Activated naive CD8-positive, alpha-beta T cell treated with anti-CD3 and anti-CD28 coated beads, Interleukin-2, amount 50 U/mL, for 24 hours (primary cell): ENCODE measurements at regions not wholly inside any gene's neighbourhood (a gene's known extent, or its start where the extent isn't known, plus 50 kb on each side); places are given as distances from the start of the nearest gene placed in this dataset.
"Not testable (repeated sequence)": the region's sequence is repeated elsewhere in the genome, so short reads cannot be mapped to it uniquely, and the experiment has no call there.

Experiments
- ATAC-seq: fragments of 150-1000 bp; cut with Tn5 transposase; one replicate; pipeline ENCODE4 v1.10.0; 2021
- DNase-seq: peaks from one replicate; pipeline ENCODE4 v3.0.0; 2021
- H3K27ac Mint-ChIP-seq: one replicate; pipeline ENCODE4 v1.8.0; 2021; ENCODE audit warnings: mild to moderate bottlenecking, mixed read lengths
- H3K27me3 Mint-ChIP-seq: one replicate; pipeline ENCODE4 v1.8.0; 2021; ENCODE audit warnings: mixed read lengths
- H3K36me3 Mint-ChIP-seq: one replicate; pipeline ENCODE4 v1.8.0; 2021; ENCODE audit warnings: low read depth, mixed read lengths
- H3K4me1 Mint-ChIP-seq: one replicate; pipeline ENCODE4 v1.8.0; 2021; ENCODE audit warnings: mixed read lengths
- H3K4me3 Mint-ChIP-seq: one replicate; pipeline ENCODE4 v1.8.0; 2021; ENCODE audit warnings: mild to moderate bottlenecking, moderate library complexity, mixed read lengths
- H3K9me3 Mint-ChIP-seq: one replicate; pipeline ENCODE4 v1.8.0; 2021; ENCODE audit warnings: mixed read lengths

DNA sequence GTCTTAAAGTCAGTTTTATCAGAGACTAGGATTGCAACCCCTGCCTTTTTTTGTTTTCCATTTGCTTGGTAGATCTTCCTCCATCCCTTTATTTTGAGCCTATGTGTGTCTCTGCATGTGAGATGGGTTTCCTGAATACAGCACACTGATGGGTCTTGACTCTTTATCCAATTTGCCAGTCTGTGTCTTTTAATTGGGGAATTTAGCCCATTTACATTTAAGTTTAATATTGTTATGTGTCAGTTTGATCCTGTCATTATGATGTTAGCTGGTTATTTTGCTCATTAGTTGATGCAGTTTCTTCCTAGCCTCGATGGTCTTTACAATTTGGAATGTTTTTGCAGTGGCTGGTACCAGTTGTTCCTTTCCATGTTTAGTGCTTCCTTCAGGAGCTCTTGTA lies 93.3 kb upstream of the GALNT18 start:
- not testable (repeated sequence) for H3K4me3 Mint-ChIP-seq, H3K4me1 Mint-ChIP-seq, H3K27ac Mint-ChIP-seq, H3K36me3 Mint-ChIP-seq, DNase-seq, ATAC-seq
- H3K9me3 Mint-ChIP-seq, result peaks cover 12% of the 10 kb centered on the region
- peaks cover 12% of the 10 kb centered on the region for H3K27me3 Mint-ChIP-seq

DNA sequence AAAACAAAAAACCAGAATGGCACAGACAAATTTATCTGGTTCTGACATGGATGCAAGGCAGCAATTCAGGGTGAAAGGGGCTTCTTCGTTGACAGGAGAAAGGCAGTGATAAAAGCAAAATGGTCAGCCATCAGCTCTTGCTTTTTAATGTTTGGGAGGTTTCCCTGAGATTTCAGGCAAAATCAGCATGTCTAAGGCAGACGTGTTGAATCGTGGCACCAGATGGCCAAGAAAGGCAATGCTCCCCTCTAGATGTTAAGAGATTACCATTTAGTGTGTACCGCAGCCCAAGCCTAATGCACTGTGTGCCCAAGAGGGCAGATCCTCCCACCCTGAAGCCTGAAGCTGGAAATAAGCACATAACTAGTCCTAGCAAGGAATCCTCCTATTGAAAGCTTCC lies 88.8 kb upstream of the GALNT18 start:
- Mint-ChIP-seq H3K9me3 (peaks cover 4% of the 10 kb centered on the region), H3K36me3 (no peaks in the 10 kb centered on the region), H3K27me3 (peaks cover 18% of the 10 kb centered on the region), H3K4me3 (no peak overlapping the region), H3K27ac (no peak overlapping the region), H3K4me1 (no peaks in the 10 kb centered on the region)
- ATAC-seq (no peak), DNase-seq (no peak)

DNA sequence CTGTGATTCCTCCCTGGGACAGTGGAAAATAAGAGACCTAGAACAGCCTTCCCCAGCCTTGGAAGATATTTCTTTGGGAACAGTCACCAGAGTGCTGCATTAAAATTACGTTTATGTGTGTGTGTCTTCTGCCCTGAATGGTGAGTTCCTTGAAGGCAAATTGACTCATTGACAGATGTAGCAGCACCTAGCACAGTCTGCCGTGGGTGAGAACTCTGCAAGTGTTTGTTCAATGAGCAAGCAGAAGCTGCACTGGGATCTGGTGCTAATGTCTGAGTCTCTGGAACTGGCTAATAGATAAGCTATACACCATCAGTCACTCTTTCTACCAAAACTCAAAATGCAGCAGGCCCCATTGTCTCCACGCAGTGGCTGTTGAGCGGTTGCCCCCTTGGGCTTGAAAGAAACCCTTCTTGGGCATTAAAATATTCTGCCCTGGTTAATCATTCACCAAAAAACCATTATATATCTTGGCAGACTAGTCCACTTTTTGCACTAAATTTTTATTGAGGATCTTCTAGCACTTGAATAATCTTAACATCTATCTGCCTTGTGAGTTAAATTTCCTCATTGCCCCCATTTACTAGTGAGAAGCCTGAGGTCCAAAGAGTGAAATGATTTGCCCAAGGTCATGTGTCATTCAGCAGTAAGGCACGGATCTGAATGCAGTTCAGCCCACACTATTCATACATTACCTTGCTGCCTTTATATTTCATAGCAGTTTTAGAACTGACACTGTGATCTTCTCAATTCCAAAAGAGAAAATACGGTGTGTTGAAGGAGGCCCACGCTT lies 87.8 kb upstream of the GALNT18 start:
- no peak overlapping the region for H3K27ac Mint-ChIP-seq
- H3K9me3 Mint-ChIP-seq, result no peaks in the 10 kb centered on the region
- no peaks in the 10 kb centered on the region for H3K36me3 Mint-ChIP-seq
- peaks cover 16% of the 10 kb centered on the region for H3K27me3 Mint-ChIP-seq
- no peak for ATAC-seq
- no peak for DNase-seq
- no peaks in the 10 kb centered on the region for H3K4me1 Mint-ChIP-seq
- no peak overlapping the region for H3K4me3 Mint-ChIP-seq

DNA sequence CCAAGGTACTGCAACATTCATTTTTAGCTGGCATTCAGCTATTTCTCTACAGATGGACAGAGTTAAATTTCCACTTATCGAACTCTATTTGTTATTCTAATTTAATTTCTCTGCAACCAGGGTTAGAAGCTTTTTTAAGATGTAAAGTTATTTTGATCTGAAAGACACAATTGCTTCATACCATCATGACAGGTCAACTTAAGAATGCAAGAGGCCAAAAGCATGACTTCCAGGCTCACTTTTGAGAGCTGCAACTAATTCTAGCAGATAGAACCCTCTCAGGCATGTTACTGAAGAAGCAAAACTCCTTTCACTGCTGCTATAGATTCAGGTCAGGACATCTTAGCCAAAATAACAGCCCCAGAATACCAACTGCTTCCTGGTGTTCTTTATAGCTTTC lies 86.5 kb upstream of the GALNT18 start:
- Mint-ChIP-seq H3K27me3 (peaks cover 14% of the 10 kb centered on the region), H3K4me3 (no peak overlapping the region), H3K27ac (no peak overlapping the region), H3K4me1 (no peaks in the 10 kb centered on the region), H3K9me3 (no peaks in the 10 kb centered on the region), H3K36me3 (no peaks in the 10 kb centered on the region)
- no peak for ATAC-seq
- DNase-seq, result no peak

DNA sequence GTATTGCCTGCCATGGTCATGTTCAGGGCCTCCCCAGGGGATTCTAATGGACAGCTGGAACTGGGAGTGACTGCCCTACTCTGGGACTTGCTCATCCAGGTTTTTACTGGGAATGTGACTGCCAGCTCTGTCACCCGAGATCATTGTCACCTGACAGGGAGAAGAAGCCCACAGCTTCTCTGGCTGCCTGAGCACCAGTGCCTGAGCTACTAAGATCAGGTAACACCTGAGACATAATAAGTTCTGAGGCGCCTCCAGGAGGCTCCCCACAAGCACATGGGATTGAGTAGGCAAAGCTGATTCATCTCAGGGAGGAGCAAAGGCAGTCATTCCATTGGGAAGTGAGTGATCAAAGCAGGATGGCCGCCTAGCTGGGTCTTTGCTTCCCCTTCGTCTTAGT lies 84.2 kb upstream of the GALNT18 start:
- Mint-ChIP-seq H3K27ac (no peak overlapping the region), H3K27me3 (peaks cover 12% of the 10 kb centered on the region), H3K4me1 (no peaks in the 10 kb centered on the region), H3K9me3 (no peaks in the 10 kb centered on the region), H3K36me3 (no peaks in the 10 kb centered on the region), H3K4me3 (no peak overlapping the region)
- DNase-seq (no peak), ATAC-seq (no peak)

DNA sequence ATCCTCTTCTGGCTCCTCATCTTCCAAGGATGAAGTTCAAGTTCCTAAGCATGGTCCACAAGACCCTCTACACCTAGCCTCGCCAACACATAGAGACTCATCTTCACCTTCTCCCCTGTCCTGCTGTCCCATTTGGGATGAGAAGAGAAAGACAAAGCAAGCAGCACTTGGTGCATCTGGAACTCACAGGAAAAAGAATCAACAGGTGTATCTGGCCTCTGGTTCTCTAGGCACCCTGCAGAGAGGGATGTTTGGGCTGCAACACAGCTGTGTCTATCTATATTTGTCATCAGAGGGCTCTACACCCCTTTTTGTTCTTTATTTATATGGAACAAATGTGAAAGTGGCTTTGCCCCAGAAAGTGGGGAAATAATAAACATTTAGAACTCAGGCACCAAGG lies 82.1 kb upstream of the GALNT18 start:
- Mint-ChIP-seq H3K4me1 (no peaks in the 10 kb centered on the region), H3K36me3 (no peaks in the 10 kb centered on the region), H3K27ac (no peak overlapping the region), H3K9me3 (no peaks in the 10 kb centered on the region), H3K27me3 (peaks cover 16% of the 10 kb centered on the region), H3K4me3 (no peak overlapping the region)
- DNase-seq (no peak), ATAC-seq (no peak)

DNA sequence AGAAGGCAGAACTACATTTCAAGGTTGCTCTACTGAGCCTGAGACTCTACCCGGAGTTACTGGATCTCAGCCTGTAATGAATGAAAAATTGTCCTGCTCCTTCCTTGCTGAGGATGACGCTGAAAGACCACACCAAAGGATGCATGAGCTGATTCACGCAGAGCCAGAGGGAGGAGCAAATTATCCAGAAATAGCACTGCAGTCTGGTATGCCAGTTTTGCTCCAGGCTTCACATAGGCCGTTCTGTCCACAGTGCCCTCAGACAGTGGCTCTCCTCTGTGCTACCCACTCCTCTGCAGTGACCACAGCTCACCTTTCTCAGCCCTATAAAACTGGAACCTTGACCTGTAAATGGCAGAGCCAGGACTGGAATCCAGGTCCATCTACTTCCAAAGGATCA lies 79.3 kb upstream of the GALNT18 start:
- H3K4me1 Mint-ChIP-seq, result no peaks in the 10 kb centered on the region
- H3K36me3 Mint-ChIP-seq, result no peaks in the 10 kb centered on the region
- no peak overlapping the region for H3K27ac Mint-ChIP-seq

DNA sequence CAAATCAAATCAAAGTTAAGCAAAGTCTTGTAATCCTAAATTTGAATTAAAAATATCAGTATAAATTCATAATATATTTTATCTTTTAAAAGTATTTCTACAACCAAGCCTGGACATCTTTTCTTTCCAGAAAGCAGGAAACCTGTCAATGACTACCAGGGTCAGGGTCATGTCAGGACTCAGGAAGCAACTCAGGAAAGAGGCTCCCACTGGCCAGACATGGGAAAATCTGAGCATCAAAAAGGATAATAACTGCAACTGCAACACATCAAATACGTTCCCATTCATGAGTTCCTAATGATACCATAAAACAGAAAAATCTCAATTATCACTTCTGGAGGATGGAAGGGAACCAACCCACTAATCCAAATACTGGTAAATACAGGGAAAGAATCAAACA lies 76.0 kb upstream of the GALNT18 start:
- Mint-ChIP-seq H3K36me3 (no peaks in the 10 kb centered on the region), H3K27ac (no peak overlapping the region), H3K4me1 (no peaks in the 10 kb centered on the region), H3K9me3 (no peaks in the 10 kb centered on the region), H3K27me3 (peaks cover 14% of the 10 kb centered on the region), H3K4me3 (no peak overlapping the region)
- ATAC-seq, result no peak
- no peak for DNase-seq

More for the DNA sequence above, 79.3 kb upstream of the GALNT18 start:
- no peak overlapping the region for H3K4me3 Mint-ChIP-seq
- DNase-seq, result no peak
- H3K9me3 Mint-ChIP-seq, result no peaks in the 10 kb centered on the region
- ATAC-seq, result no peak
- peaks cover 8% of the 10 kb centered on the region for H3K27me3 Mint-ChIP-seq

DNA sequence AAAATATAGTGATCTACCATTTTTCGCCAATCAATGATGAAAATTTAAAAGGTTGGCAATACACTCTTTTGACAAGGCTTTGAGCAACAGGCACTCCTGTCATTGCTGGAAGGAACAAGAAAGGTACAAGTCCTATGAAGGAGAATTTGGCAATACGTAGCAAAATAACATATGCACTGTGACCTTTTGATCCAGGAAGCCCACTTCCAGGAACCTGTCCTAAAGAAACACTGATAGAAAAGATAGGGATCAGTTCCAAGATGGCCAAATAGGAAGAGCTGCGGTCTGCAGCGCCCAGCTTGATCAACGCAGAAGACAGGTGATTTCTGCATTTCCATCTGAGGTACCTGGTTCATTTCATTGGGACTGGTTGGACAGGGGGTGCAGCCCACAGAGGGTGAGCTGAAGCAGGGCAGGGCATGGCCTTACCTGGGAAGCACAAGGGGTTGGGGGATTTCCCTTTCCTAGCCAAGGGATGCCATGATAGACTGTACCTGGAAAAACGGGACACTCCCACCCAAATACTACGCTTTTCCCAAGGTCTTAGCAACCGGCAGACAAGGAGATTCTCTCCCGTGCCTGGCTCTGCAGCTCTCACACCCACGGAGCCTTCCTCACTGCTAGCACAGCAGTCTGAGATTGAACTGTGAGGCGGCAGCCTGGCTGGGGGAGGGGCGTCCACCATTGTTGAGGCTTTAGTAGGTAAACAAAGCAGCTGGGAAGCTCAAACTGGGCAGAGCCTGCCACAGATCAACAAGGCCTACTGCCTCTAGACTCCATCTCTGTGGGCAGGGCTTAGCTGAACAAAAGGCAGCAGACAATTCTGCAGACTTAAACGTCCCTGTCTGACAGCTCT lies 69.7 kb upstream of the GALNT18 start:
- Mint-ChIP-seq H3K4me3 (no peak overlapping the region), H3K27ac (no peak overlapping the region), H3K36me3 (no peaks in the 10 kb centered on the region), H3K4me1 (no peaks in the 10 kb centered on the region), H3K9me3 (no peaks in the 10 kb centered on the region), H3K27me3 (peaks cover 14% of the 10 kb centered on the region)
- DNase-seq (no peak), ATAC-seq (no peak)

DNA sequence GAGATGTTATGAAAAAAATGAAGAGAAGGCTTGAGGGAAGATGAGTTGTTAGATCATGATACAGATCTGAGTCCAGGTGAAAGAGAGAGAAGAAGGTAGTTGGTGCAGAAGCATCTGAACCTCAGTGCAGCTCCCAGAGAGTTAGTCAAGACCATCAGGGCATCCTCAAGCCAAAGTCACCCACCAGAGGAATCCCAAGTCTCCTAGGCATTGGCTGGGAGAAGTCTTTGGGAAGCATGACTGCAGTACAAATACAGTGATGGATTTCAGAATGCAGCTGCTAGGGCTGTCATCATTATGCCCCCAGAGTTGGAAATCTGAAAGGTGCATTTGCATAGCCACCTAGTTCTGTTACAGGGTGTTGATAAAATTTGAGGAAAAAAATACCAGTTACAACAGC lies 59.7 kb upstream of the GALNT18 start:
- Mint-ChIP-seq H3K4me3 (no peak overlapping the region), H3K27ac (no peak overlapping the region), H3K4me1 (no peaks in the 10 kb centered on the region), H3K27me3 (peaks cover 18% of the 10 kb centered on the region), H3K9me3 (no peaks in the 10 kb centered on the region), H3K36me3 (no peaks in the 10 kb centered on the region)
- no peak for DNase-seq
- ATAC-seq, result no peak

DNA sequence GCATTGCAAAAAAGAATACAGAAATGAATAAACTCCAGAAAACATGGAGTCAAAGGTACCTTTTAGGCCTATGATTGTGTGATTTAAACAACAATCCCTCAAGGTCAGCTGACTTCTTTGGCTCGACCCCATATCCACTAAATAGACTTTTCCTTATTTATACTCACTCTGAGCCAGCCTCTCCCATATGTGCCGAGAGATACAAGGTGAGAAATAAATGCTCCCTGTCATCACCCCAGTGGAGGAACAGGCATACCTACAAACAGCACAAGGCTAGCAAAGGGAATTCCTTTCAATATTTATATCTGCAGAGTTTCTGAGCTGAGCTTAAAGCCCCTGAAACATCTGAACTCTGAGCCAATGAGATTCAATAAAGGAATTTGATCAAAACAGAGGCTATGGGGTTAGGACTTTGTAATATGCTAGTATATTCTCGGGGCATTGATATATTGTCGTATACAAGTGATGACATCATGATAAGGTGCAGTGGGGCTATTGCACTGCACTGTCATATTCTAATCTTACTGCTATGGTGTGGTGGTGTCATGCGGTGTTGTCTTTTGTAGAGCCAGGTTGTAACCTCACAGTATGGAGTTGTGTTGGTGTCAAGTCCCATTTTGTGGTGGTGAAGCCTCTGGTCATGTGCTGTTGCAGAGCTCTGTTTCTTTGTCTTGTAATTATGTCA lies 56.0 kb upstream of the GALNT18 start:
- no peak for ATAC-seq
- H3K27me3 Mint-ChIP-seq, result peaks cover 18% of the 10 kb centered on the region
- H3K4me1 Mint-ChIP-seq, result no peaks in the 10 kb centered on the region
- H3K4me3 Mint-ChIP-seq, result no peak overlapping the region
- H3K36me3 Mint-ChIP-seq, result no peaks in the 10 kb centered on the region
- DNase-seq, result no peak
- H3K27ac Mint-ChIP-seq, result no peak overlapping the region
- H3K9me3 Mint-ChIP-seq, result no peaks in the 10 kb centered on the region

DNA sequence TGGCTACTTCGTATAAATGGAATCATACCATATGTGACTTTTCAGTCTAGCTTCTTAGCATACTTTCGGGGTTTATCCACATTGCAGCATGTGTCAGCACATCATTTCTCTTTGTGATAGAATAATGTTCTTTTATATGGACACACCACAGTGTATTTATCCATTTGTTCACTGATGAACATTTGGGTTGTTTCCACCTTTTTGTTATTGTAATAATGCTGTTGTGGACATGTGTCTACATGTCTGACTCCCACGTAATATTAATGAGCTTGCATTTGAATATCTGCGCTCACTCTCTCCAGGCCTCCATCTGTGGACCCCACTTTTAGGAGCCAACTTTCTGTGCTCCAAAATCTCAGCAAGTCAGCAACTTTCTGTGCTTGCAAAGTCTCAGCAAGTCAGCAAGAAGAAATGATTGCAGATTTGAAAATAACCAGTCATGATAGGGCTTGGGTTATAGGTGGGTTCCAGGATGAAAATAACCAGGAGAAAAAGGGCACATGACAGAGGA lies 53.9 kb upstream of the GALNT18 start:
- no peak for DNase-seq
- Mint-ChIP-seq H3K4me1 (no peaks in the 10 kb centered on the region), H3K9me3 (no peaks in the 10 kb centered on the region), H3K36me3 (no peaks in the 10 kb centered on the region), H3K4me3 (no peak overlapping the region), H3K27ac (no peak overlapping the region), H3K27me3 (peaks cover 10% of the 10 kb centered on the region)
- no peak for ATAC-seq

DNA sequence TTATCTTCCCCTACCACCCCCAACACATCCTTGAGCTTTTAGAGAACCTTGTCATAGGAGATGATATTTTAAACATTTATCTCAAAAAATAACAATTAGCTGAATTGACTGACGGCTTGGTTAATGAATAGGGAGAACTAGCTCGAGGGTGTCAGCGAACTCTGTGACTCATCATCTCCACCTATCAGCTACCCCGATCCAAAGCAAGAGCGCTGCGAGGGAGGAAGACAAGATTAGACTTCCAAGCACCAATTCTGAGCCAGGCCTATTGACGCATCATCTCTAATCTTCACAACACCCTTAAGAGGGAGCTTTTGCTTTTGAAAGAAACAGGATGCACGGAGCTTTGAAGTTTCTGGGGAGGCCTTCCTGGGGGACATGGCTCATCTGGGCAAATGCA lies 51.0 kb upstream of the GALNT18 start:
- Mint-ChIP-seq H3K4me1 (no peaks in the 10 kb centered on the region), H3K4me3 (no peak overlapping the region), H3K9me3 (no peaks in the 10 kb centered on the region), H3K27ac (no peak overlapping the region), H3K27me3 (peaks cover 4% of the 10 kb centered on the region), H3K36me3 (no peaks in the 10 kb centered on the region)
- DNase-seq, result no peak
- no peak for ATAC-seq

DNA sequence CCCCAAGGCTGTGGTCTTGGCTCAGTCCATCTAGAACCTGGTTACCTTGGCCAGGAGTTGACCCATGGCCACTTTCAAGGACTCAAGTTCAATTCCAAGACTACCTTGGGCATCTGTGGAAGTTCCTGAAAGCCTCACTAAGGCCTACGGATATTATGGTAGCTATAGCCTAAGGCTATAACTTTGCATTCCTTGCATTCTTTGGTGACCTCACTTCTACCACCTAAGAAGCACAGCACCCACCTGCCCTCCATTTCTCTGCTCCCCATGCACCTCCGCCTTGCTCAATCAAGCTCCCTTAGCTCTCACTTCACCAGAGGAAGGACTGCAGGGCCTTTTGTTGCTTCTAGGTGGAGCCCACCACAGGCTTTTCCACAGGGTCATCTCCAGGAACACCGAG lies 50.3 kb upstream of the GALNT18 start:
- DNase-seq (no peak), ATAC-seq (no peak)
- Mint-ChIP-seq H3K36me3 (no peaks in the 10 kb centered on the region), H3K4me3 (no peak overlapping the region), H3K27ac (no peak overlapping the region), H3K9me3 (no peaks in the 10 kb centered on the region), H3K27me3 (peaks cover 3% of the 10 kb centered on the region), H3K4me1 (no peaks in the 10 kb centered on the region)
